ENCODE measurements at regions not wholly inside any gene's neighbourhood (a gene's known extent, or its start where the extent isn't known, plus 50 kb on each side); places are given as distances from the start of the nearest gene placed in this dataset.

- intact Hi-C loops (cut with micrococcal nuclease; ENCODE audit: unreplicated experiment) = no loop called here
- FAIRE-seq (no peak), DNase-seq (ENCODE audit: low spot score) (no peak), ATAC-seq (no peak)
- Histone ChIP-seq H4K20me1 (ENCODE audit: insufficient read depth, low read length) (no peaks in the 10 kb centered on the region), H3K4me3 (replicated peaks in 1 of 3; ENCODE audit: insufficient read depth in 1 of 3, low read depth in 2 of 3, low read length in 3 of 3) (no peak overlapping the region), H3K79me2 (ENCODE audit: insufficient read depth, low read length) (no peaks in the 10 kb centered on the region), H3K9ac (ENCODE audit: insufficient read depth, low read depth, low read length) (no peak overlapping the region), H3K4me1 (ENCODE audit: insufficient read depth, low read length) (no peaks in the 10 kb centered on the region), H3K36me3 (replicated peaks in 1 of 2; ENCODE audit: control insufficient read depth in 1 of 2, insufficient read depth in 2 of 2, low read length in 2 of 2) (no peaks in the 10 kb centered on the region), H3K27me3 (ENCODE audit: control insufficient read depth in 1 of 2, insufficient read depth in 2 of 2, low read length in 2 of 2) (no peaks in the 10 kb centered on the region), H3K9me3 (ENCODE audit: low read length) (no peaks in the 10 kb centered on the region), H2AFZ (ENCODE audit: low read length) (no peak overlapping the region), H3K27ac (ENCODE audit: extremely low read length, insufficient read depth, low read length) (no peak overlapping the region), H3K4me2 (ENCODE audit: low read depth, low read length) (no peak overlapping the region)
- POLR2A ChIA-PET = no interaction called here
- CTCF ChIA-PET (ENCODE audit: low intra/inter-chr PET ratio, low total read pairs) = no interaction called here
- no TSS peak for BruUV-seq (replicated peaks)
- TF ChIP-seq ZFP36L2 (CRISPR knock-in tag; IDR thresholded peaks at IDR 0.05) = no peak
- TF ChIP-seq KMT2B (CRISPR knock-in tag; IDR thresholded peaks at IDR 0.05) = no peak
- no peak for TF ChIP-seq ZNF569 (CRISPR knock-in tag; IDR thresholded peaks at IDR 0.05; ENCODE audit: borderline replicate concordance)
- no peak for TF ChIP-seq ZFP36 (IDR thresholded peaks at IDR 0.05; ENCODE audit: borderline replicate concordance, low read depth, low read length, partially characterized antibody)
- no peak for TF ChIP-seq NR2C2 (CRISPR knock-in tag; IDR thresholded peaks at IDR 0.05; ENCODE audit: borderline replicate concordance)
- TF ChIP-seq SIN3A (IDR thresholded peaks at IDR 0.05; ENCODE audit: borderline replicate concordance, low read depth, low read length) = no peak
- no peak for TF ChIP-seq RNF2 (conservative IDR thresholded peaks at IDR 0.05; ENCODE audit: low read depth)
- in situ Hi-C loops (cut with HindIII; ENCODE audit: extremely low pct_ligation_motif_present, low pct_unique_long_range_greater_than_20kb) = no loop called here
- 95% methylated on average over 2 of the region's 2 CpGs for WGBS (ENCODE audit: low lambda C conversion rate)
These were observed 201.2 kb upstream of the KLF12 start for GRCh38 chr13:74335370-74335769.

- FAIRE-seq (no peak), ATAC-seq (no peak), DNase-seq (ENCODE audit: low spot score) (no peak)
- H2AFZ ChIP-seq (ENCODE audit: low read length) = no peak overlapping the region
- no peak overlapping the region for H3K4me3 ChIP-seq (replicated peaks in 1 of 3; ENCODE audit: insufficient read depth in 1 of 3, low read depth in 2 of 3, low read length in 3 of 3)
- in situ Hi-C loops (cut with HindIII; ENCODE audit: extremely low pct_ligation_motif_present, low pct_unique_long_range_greater_than_20kb) = no loop called here
- no peaks in the 10 kb centered on the region for H3K9me3 ChIP-seq (ENCODE audit: low read length)
- no peaks in the 10 kb centered on the region for H3K27me3 ChIP-seq (ENCODE audit: control insufficient read depth in 1 of 2, insufficient read depth in 2 of 2, low read length in 2 of 2)
- H3K4me1 ChIP-seq (ENCODE audit: insufficient read depth, low read length) = no peaks in the 10 kb centered on the region; the same call in 1 of the 2 replicates
- CTCF ChIA-PET (ENCODE audit: low intra/inter-chr PET ratio, low total read pairs) = no interaction called here
- intact Hi-C loops (cut with micrococcal nuclease; ENCODE audit: unreplicated experiment) = no loop called here
- no peaks in the 10 kb centered on the region for H3K79me2 ChIP-seq (ENCODE audit: insufficient read depth, low read length)
- 14% methylated on average over 4 of the region's 4 CpGs for WGBS (ENCODE audit: low lambda C conversion rate)
- H3K36me3 ChIP-seq (replicated peaks in 1 of 2; ENCODE audit: control insufficient read depth in 1 of 2, insufficient read depth in 2 of 2, low read length in 2 of 2) = no peaks in the 10 kb centered on the region
- POLR2A ChIA-PET = no interaction called here
- H4K20me1 ChIP-seq (ENCODE audit: insufficient read depth, low read length) = no peaks in the 10 kb centered on the region
- H3K9ac ChIP-seq (ENCODE audit: insufficient read depth, low read depth, low read length) = no peak overlapping the region
- no TSS peak for BruUV-seq (replicated peaks)
- no peak overlapping the region for H3K27ac ChIP-seq (ENCODE audit: extremely low read length, insufficient read depth, low read length)
- H3K4me2 ChIP-seq (ENCODE audit: low read depth, low read length) = no peak overlapping the region
- TF ChIP-seq TEAD3 (CRISPR knock-in tag; optimal IDR thresholded peaks at IDR 0.05; ENCODE audit: borderline replicate concordance) = no peak
- no peak for TF ChIP-seq SP4 (CRISPR knock-in tag; IDR thresholded peaks at IDR 0.05)
- TF ChIP-seq HNF4G (IDR thresholded peaks at IDR 0.05; ENCODE audit: borderline replicate concordance, low read depth, low read length) = no peak
- TF ChIP-seq HNF4G (CRISPR knock-in tag; IDR thresholded peaks at IDR 0.05; ENCODE audit: borderline replicate concordance, low read depth) = no peak
- no peak for TF ChIP-seq REST (IDR thresholded peaks at IDR 0.05; ENCODE audit: borderline replicate concordance in 1 of 2, low read depth in 1 of 2, low read length in 2 of 2)
- TF ChIP-seq RNF219 (CRISPR knock-in tag; IDR thresholded peaks at IDR 0.05) = no peak
- no peak for TF ChIP-seq ZNF33B (CRISPR knock-in tag; IDR thresholded peaks at IDR 0.05)
- no peak for TF ChIP-seq PAWR (CRISPR knock-in tag; IDR thresholded peaks at IDR 0.05; ENCODE audit: borderline replicate concordance)
These were observed 195.8 kb upstream of the KLF12 start for GRCh38 chr13:74329962-74330361.
